IPS DF 6.9 (cell line): ENCODE measurements at regions not wholly inside any gene's neighbourhood (a gene's known extent, or its start where the extent isn't known, plus 50 kb on each side); places are given as distances from the start of the nearest gene placed in this dataset.

ENCODE experiments used
- DNase-seq: peaks from one replicate; pipeline ENCODE4 v3.0.0-alpha.2; 2013; ENCODE audit warnings: low read depth, low spot score
- H3K27ac ChIP-seq: one replicate; pipeline ENCODE4 v1.5.1; 2013; ENCODE audit warnings: low read length, control low read depth
- H3K27me3 ChIP-seq: 2 replicates; pipeline ENCODE4 v1.6.1; 2013; ENCODE audit warnings: mild to moderate bottlenecking, low read length; ENCODE audit not compliant: control insufficient read depth, insufficient read depth
- H3K36me3 ChIP-seq: 2 replicates; pipeline ENCODE4 v1.6.1; 2013; ENCODE audit warnings: low read length; ENCODE audit not compliant: control insufficient read depth, insufficient read depth
- H3K4me1 ChIP-seq: 2 replicates; pipeline ENCODE4 v1.6.1; 2013; ENCODE audit warnings: low read length; ENCODE audit not compliant: control insufficient read depth, insufficient read depth
- H3K4me3 ChIP-seq: 2 replicates; pipeline ENCODE4 v1.5.1; 2013; ENCODE audit warnings: mild to moderate bottlenecking, low read length
- H3K9me3 ChIP-seq: 2 replicates; pipeline ENCODE4 v1.6.1; 2013; ENCODE audit warnings: low read length, inconsistent platforms; ENCODE audit not compliant: control insufficient read depth, insufficient read depth
- WGBS: extraction: QIAGEN DNeasy Blood & Tissue Kit; methylation state at CpG from one replicate; pipeline ENCODE4 v1.1.7; 2013; ENCODE audit warnings: mixed read lengths, missing lambda C conversion rate; ENCODE audit not compliant: insufficient read length, insufficient coverage; 5-methylcytosine and 5-hydroxymethylcytosine counted together

- Histone ChIP-seq H3K4me3 (no peak overlapping the region), H3K27me3 (no peaks in the 10 kb centered on the region), H3K27ac (no peak overlapping the region), H3K4me1 (peaks cover 10% of the 10 kb centered on the region), H3K36me3 (no peaks in the 10 kb centered on the region), H3K9me3 (no peaks in the 10 kb centered on the region)
- no CpG with 5 or more reads among the region's 9 CpGs for WGBS
- no peak for DNase-seq
Observed at GRCh38 chr22:27480487-27480886, 321.1 kb downstream of the MN1 start.

GRCh38 chr22:27482402-27482801 is 319.2 kb downstream of the MN1 start:
- Histone ChIP-seq H3K4me3 (no peak overlapping the region), H3K9me3 (no peaks in the 10 kb centered on the region), H3K27ac (no peak overlapping the region), H3K36me3 (no peaks in the 10 kb centered on the region), H3K27me3 (no peaks in the 10 kb centered on the region), H3K4me1 (peaks cover 5% of the 10 kb centered on the region)
- WGBS, result no CpG with 5 or more reads among the region's 11 CpGs
- DNase-seq, result no peak

- H3K4me1 ChIP-seq, result peaks cover 5% of the 10 kb centered on the region
- DNase-seq, result no peak
- H3K27me3 ChIP-seq, result no peaks in the 10 kb centered on the region
- no CpG with 5 or more reads among the region's 12 CpGs for WGBS
- no peak overlapping the region for H3K27ac ChIP-seq
- H3K9me3 ChIP-seq, result no peaks in the 10 kb centered on the region
- no peaks in the 10 kb centered on the region for H3K36me3 ChIP-seq
- H3K4me3 ChIP-seq, result no peak overlapping the region
Observed at GRCh38 chr22:27483095-27483785, 318.3 kb downstream of the MN1 start.

DNA sequence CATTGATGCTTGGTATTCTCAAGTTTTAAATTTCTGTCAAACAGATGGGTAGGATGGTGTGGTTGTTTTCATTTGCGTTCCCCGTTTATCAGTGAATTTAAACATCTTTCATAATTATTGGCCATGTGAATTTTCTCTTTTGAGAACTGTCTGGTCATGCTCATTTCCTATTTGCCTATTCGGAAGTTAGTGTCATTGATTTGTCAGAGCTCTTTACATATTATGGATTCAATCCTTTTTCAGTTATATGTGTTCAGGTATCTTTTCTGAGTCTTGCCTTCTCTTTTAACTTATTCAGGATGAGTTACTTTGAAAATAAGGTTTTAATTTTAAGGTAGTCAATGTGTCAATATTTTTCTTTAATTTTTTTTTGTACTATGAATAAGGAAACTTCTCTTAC is 315.7 kb downstream of the MN1 start:
- DNase-seq, result no peak
- Histone ChIP-seq H3K27ac (no peak overlapping the region), H3K4me3 (no peak overlapping the region), H3K27me3 (no peaks in the 10 kb centered on the region), H3K9me3 (no peaks in the 10 kb centered on the region), H3K4me1 (0 out of 2 replicates have a peak, but pooled peaks cover 2% of the 10 kb centered on the region), H3K36me3 (no peaks in the 10 kb centered on the region)
- no CpG with 5 or more reads among the region's 3 CpGs for WGBS

GRCh38 chr22:27487600-27488452 is 313.7 kb downstream of the MN1 start:
- DNase-seq, result no peak
- WGBS, result no CpG with 5 or more reads among the region's 21 CpGs
- no peak overlapping the region for H3K27ac ChIP-seq
- no peaks in the 10 kb centered on the region for H3K4me1 ChIP-seq
- H3K36me3 ChIP-seq, result no peaks in the 10 kb centered on the region
- no peaks in the 10 kb centered on the region for H3K27me3 ChIP-seq
- H3K9me3 ChIP-seq, result no peaks in the 10 kb centered on the region
- no peak overlapping the region for H3K4me3 ChIP-seq

GRCh38 chr22:27488456-27489177 is 312.9 kb downstream of the MN1 start:
- H3K4me1 ChIP-seq, result no peaks in the 10 kb centered on the region
- no peaks in the 10 kb centered on the region for H3K36me3 ChIP-seq
- no peak overlapping the region for H3K4me3 ChIP-seq
- no peaks in the 10 kb centered on the region for H3K9me3 ChIP-seq
- no peak for DNase-seq
- no CpG with 5 or more reads among the region's 12 CpGs for WGBS
- no peaks in the 10 kb centered on the region for H3K27me3 ChIP-seq
- no peak overlapping the region for H3K27ac ChIP-seq

DNA sequence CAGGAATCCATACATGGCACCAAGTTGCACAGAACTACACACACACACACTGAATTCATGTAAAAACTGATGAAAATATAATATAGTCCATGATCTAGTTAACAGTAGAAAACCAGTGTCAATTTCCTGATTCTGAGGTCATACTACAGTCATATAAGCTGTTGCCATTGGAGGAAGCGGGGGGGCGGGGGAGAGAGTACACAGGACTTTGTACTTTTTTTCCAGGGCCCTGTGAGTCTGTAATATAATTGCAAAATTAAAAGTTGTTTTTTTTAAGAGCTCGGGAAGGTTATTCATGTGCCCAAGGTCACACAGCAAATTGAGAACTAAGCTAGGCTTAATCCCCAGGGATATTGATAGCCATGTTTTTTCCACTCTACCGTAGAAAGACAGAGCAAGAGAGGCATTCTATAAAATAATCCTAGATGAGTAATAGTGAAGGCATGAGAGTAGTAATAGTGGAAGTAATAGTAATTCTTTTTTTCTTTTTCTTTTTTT is 312.3 kb downstream of the MN1 start:
- no peaks in the 10 kb centered on the region for H3K27me3 ChIP-seq
- H3K4me3 ChIP-seq, result no peak overlapping the region
- H3K4me1 ChIP-seq, result no peaks in the 10 kb centered on the region
- DNase-seq, result no peak
- H3K9me3 ChIP-seq, result no peaks in the 10 kb centered on the region
- WGBS, result no CpG with 5 or more reads among the region's 4 CpGs
- no peaks in the 10 kb centered on the region for H3K36me3 ChIP-seq
- H3K27ac ChIP-seq, result no peak overlapping the region

GRCh38 chr22:27490080-27490479 is 311.5 kb downstream of the MN1 start:
- H3K27ac ChIP-seq, result no peak overlapping the region
- WGBS, result no CpG with 5 or more reads among the region's 4 CpGs

GRCh38 chr22:27491888-27492287 is 309.7 kb downstream of the MN1 start:
- Histone ChIP-seq H3K9me3 (no peaks in the 10 kb centered on the region), H3K27ac (no peak overlapping the region), H3K4me3 (no peak overlapping the region), H3K36me3 (no peaks in the 10 kb centered on the region), H3K27me3 (no peaks in the 10 kb centered on the region), H3K4me1 (no peaks in the 10 kb centered on the region)
- no peak for DNase-seq
- no CpG with 5 or more reads among the region's 5 CpGs for WGBS

More at GRCh38 chr22:27490080-27490479, 311.5 kb downstream of the MN1 start:
- Histone ChIP-seq H3K4me1 (no peaks in the 10 kb centered on the region), H3K9me3 (no peaks in the 10 kb centered on the region), H3K36me3 (no peaks in the 10 kb centered on the region), H3K27me3 (no peaks in the 10 kb centered on the region), H3K4me3 (no peak overlapping the region)
- no peak for DNase-seq

DNA sequence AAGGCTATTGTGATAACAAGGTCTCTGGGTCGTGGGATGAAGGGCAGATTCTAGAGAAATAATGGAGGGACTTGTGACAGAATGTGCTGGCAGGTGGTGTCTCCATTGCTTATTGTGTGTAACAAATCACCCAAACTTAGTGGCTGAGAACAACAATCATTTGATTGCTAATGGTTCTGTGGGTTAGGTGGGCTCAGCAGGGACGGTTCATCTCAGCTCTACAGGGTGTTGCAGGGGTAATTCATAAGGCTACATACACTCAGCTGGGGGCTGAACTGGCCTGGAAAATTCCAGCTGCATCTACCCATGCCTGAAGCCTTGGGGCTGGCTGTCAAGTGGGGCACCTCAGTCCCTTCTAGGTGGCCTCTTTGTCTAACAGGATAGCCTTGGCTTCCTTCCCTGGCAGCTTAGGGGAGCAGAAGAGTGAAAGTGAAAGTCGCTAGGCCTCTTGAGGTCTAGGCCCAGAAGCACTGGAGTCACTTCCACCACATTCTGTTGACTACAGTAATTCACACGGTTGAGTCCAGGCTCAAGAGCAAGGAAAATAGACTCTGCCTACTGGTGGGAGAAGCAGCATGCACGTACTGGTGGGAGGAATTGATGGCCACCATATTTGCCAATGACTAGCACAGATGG is 308.9 kb downstream of the MN1 start:
- Histone ChIP-seq H3K4me1 (no peaks in the 10 kb centered on the region), H3K27ac (no peak overlapping the region), H3K27me3 (no peaks in the 10 kb centered on the region), H3K4me3 (no peak overlapping the region), H3K9me3 (no peaks in the 10 kb centered on the region), H3K36me3 (no peaks in the 10 kb centered on the region)
- WGBS, result no CpG with 5 or more reads among the region's 5 CpGs
- no peak for DNase-seq
